ENCODE measurements at regions not wholly inside any gene's neighbourhood (a gene's known extent, or its start where the extent isn't known, plus 50 kb on each side); places are given as distances from the start of the nearest gene placed in this dataset.

DNA sequence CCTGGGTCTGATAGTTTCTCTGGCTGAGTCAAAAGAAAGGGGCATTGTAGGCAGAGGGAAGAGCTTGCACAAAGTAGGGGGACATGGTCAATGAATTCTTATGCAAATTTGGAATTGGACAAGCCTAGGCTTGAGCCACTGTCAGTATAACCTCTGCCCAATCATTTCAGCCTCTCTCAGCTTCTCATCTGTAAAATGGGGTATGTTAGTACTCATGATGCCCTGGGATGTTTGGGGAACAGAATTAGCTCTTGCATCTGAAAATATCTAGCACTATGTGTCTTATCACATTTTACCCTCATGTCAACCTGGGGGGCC, 148.6 kb downstream of the DHX35 start:
- DNase-seq, result no peak

DNA sequence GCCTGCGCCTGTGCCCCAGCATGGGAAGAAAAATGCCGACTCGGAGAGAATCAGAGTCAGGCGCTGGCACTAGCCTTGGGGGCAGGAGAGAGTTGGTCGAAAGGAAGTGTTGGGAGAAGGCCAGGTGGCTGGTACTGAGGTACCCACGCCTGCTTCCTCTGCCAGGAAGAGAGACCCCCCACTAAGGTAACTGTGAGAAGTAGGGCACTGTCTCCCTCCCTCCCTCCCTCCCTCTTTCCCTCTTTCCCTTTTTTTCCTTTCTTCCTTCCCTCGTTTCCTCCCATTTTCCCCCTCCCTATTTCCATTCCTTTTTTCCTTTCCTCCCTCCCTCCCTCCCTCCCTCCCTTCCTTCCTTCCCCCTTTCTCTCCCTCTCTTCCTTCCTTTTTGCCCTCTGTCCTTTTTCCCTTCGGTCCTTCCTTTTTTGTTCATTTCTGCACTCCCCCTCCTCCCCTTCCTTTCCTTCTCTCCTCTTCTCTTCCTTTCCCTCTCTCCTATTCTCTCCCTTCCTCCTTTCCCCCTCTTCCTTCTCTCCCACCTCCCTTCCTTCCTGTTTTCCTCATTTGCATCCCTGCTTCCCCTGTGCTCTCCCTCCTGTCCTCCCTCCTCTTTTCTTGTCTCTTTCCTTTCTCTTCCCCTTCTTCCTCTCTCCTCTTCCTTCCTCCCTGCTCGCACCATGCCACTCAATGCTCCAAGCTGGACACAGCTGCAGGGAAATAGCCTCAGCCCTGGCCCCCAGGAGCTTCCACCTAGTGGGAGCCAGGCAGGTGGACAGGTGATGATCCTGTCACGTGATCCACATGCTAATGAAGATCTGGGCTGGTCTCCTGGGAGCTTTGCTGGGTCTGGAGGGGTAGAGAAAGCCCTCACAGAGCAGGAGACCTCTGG, 148.0 kb downstream of the DHX35 start:
- no peak for DNase-seq

DNA sequence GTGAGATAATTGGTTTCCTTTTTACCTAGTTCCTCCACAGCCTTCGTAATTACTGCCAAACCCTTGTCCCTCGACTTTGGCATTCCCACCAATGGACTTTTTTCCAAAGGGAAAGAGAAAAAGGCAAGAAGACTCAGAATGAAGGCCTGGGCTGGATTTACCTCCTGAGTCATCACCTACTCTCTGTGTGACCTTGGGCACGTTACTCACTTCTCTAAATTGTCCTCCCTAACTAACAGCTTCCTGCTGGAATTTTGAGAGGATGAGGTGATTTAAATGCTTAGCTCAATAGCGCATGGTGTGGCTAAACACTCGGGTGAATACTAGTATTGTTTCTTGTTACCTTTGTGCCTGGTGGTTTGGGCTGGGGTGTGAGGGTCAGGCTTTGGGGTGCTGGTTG, 146.6 kb downstream of the DHX35 start:
- no peak for DNase-seq

DNA sequence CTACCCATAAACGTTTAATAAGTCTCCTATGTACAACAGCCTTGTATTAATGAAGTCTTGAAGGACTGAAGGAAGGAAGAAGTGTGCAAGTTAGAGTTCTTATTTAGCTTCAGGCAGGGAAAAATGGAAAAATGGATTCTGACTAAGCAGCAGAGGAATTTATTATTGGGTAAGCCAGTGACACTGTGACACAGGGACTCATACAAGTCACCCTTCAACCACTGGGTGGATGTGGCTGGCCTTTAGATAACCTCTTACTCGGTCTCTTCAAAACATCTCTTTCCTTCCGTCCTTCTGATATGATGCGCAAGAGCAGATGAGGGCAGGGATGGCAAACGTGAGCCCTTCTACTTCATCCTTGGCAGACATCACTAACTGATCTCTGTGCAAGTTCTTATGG, 145.6 kb downstream of the DHX35 start:
- DNase-seq, result no peak

DNA sequence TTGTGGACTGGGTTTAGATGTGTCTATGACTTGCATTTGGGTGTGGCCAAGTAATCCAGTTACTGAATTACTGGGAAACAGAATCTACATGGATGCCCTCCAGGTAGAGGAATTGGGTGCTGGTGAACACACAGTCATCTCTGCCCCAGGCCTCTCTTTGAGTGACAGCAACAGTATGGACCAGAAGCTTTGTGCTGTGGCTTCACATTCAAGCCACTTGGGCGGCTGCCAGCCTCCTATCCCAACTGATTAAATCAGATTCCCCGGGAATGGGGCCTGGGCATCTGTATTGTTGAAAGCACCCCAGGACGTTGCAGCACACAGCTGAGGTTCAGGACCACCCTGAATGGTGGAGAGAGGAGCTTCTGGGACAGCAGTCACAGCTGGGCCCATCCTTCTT, 144.6 kb downstream of the DHX35 start:
- no peak for DNase-seq

DNA sequence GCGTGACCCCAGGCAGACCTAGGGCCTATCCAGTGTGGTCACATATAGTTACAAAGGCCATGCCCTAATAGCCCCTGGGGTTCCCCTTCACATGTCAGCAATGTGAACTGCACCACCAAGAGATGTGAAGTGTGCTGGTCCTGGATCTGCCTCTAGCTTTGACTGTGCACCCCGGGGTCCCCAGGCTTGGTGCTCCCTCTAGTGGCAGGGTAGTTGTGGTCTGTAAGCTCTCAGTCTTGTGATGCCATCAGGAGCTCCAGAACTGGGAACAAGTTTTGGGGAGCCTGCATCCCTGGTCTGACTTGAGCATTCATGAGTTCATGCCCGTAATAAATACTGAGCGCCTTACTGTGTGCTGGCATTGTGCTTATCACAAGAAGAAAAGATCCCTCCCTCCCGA, 143.4 kb downstream of the DHX35 start:
- DNase-seq, result no peak

DNA sequence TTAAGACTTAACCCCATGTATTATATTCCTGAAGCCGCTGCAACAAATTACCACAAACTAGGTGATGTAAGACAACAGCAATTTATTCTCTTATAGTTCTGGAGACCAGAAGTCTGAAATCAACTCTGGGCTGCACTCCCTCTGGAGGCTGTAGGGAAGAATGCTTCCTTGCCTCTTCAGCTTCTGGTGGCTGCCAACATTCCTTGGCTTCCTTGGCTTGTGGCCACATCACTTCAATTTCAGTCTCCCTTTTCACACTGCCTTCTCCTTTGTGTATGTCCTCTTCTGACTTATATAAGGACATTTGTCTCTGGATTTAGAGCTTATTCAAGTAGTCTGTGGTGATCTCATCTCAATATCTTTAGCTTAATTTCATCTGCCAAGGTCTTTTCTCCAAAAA, 141.6 kb downstream of the DHX35 start:
- no peak for DNase-seq

DNA sequence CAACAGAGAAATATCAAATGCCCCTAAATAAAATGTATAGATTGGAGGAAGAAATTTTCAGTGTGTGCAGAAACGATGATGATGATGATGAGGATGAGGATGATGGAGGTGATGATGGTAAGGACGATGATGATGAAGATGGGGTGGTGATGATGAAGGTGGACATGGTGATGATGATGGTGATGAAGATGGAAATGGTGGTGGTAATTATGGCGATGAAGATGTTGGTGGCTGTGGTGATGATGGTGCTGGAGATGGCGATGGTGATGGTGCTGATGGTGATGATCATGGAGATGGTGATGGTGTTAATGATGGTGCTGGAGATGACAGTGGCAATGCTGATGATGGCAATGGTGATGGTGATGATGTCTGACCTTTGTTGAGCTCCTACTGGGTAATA, 141.2 kb downstream of the DHX35 start:
- no peak for DNase-seq

DNA sequence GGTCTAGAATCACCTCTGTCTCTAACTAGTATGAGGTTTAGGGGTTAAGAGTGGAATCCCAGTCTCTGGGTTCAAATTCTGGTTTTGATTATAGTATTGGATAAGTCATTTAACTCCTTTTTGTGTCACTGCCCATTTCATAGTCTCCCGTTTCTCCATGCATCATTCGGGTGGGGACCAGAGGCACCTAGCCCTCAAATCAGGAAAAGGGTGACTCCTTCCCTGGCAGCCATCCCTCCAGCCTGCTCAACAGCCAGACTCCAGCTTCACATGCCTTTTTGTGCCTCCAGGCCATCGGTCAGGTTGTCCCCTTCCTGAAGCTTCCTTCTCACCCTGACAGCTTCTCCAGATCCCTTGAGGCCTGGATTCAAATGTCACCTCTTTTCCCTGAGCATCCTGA, 139.8 kb downstream of the DHX35 start:
- DNase-seq, result no peak

DNA sequence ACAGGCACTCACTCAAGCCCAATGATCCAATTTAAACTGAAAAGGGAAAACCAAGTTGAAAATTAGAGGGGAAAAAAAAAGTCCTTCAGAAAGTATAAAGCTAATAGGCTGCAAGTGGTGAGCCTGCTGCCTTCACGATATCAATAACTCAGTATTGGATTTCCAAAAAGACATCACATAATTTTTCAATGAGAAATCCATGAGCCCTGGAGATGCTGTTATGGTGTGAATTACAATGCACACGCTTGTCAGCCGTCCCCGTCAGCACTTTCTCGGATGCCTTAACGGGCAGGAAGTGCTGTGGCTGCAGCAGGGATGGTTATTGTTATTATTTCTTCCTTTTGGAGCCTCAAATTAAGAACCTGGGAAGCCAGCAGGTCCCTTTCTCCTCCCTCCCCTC, 138.5 kb downstream of the DHX35 start:
- no peak for DNase-seq

DNA sequence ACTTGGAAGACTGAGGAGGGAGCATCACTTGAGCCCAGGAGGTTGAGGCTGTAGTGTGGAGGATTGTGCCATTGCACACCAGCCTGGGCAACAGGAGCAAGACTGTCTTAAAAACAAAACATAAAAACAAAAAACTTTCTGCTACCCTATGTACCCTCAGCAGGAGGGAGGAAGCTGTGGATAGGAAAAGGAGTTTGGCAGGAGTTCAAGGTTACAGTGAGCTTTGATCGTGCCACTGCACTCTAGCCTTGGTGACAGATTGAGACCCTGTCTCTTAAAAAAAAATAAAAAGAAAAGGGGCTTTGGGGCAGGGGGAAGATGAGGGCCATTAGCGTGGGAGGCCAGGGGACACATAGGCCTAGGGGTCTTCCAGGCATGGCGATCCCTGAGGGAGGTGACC, 135.7 kb downstream of the DHX35 start:
- no peak for DNase-seq

DNA sequence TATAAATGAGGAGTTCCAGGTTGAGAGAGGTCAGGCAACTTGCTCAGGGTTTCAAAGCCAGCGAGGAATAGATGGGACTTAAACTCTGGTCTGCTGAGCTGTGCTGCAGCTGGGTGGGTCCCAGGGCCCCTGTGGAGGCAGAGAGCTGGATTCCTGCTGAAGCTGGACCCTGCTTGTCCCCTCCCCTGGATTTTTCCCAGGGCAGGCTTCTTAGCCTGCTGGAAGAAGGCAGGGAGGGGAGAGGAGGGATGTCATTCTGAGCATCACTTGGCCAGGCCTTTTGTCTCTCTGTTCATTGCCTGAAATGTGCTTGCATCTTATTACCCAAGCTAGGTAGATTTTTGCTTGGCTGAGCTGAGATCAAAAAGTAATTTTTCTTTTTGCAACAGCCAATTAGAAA, 133.7 kb downstream of the DHX35 start:
- DNase-seq, result no peak

DNA sequence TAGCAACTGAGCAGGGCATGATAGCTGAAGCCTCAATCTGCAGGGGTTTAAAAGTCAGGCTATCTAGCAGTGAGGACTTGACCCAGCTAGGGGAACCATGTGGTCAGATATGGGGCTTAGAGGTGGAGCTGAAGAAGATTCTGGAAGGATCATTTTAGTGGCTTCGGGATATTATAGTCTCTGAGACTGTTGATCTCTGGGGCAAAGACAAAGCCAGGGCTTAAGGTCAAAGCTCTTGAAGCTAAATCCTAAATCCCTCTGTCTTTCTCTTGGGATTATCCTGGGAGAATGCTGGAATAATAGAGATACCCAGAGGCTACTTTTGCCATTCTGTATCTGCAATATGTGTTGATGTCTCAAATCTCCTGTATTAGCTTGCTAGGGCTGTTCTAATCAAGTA, 132.2 kb downstream of the DHX35 start:
- no peak for DNase-seq

DNA sequence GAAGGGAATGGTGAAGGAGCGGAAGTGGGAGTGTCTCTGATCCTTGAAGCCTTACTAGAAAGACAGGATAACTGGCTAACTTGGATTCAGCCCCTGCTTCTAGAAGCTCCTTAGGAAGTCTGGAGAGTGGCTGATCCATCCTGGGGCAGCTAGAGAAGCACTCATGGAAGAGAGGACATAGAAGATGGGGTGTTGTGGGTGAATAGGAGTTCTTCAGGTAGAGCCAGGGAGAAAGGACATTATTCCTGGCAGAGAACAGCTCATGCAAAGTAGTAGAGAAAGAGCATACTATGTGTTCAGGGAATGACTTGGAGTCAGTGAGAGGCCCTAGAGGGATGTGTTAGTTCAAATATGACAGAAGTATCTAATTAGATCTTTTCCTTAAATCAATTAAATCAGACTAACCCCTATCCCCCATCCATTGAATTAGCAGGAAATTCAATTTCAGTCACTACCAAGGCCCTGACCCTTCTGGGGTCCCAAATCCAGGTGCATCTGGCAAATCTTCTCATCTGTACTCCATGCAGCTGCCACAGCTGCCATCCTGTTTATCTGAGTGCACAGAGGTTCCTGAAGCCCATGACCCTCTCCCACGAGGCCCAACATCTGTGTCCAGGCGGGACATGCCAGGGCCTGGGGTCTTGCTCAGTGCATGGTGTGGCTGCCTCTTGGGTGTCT, 130.7 kb downstream of the DHX35 start:
- no peak for DNase-seq

DNA sequence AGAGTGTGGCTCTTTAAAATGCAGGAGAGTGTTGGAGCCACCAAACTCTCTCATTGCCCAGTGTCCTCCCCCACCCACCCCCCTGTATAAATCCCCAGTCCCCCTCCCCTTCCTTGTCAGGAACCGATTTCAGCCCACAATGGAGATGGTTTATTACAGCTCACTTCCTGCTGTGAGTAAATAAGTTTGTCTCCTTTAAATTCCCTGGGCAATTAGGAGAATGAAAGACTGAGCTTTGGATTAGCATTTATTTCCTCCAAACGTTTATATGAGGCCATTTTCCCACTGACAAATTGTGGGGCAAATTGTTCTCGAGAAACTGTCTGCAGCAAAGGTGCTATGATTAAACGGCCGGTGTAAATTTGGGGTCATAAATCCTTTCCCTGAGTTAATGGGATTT, 128.8 kb downstream of the DHX35 start:
- no peak for DNase-seq

DNA sequence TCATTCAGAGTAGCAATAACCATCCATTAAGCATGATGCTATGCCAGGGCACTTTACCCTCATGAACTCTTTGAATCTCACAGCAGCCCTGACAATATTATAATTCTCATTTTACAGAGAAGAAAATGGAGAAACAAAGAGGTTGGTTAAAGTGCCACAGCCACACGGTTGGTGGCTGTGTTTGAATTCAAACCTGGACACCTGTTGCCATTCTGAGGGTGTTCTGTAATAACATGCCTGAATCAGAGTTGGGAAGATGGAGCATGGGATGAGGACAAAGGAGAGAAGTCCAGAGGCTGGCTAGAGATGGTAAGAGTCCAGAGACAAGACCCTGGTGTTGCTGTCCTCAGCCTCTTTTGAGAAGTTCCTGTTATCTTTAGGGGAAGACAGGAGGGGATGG, 127.7 kb downstream of the DHX35 start:
- DNase-seq, result no peak

Data from hippocampal formation (tissue), 2 donors.